B cell (primary cell): ENCODE measurements at regions not wholly inside any gene's neighbourhood (a gene's known extent, or its start where the extent isn't known, plus 50 kb on each side); places are given as distances from the start of the nearest gene placed in this dataset.

Experiments
- CTCF ChIP-seq: fragments of 200-600 bp; IDR thresholded peaks from one replicate; pipeline ENCODE4 v1.8.0; 2022; ENCODE audit warnings: antibody characterized with exemption, mild to moderate bottlenecking
- EZH2 ChIP-seq: IDR thresholded peaks from 2 replicates; pipeline ENCODE4 v1.6.1; 2012; ENCODE audit warnings: borderline replicate concordance, low read depth, mild to moderate bottlenecking, moderate library complexity, low read length; ENCODE audit not compliant: insufficient read depth, poor library complexity, severe bottlenecking

GRCh38 chr5:2439608-2440007, 311.9 kb downstream of the IRX2 start:
- TF ChIP-seq CTCF (no peak), EZH2 (no peak)
